T-helper 2 cell treated with Interferon-gamma antibody and Interleukin-4, amounts not matched to agents 5 μg/mL and 100 μg/mL, for 36 hours (primary cell): ENCODE measurements at regions not wholly inside any gene's neighbourhood (a gene's known extent, or its start where the extent isn't known, plus 50 kb on each side); places are given as distances from the start of the nearest gene placed in this dataset.

ENCODE experiments used
- DNase-seq: peaks from one replicate; pipeline ENCODE4 v3.0.0; 2021; ENCODE audit warnings: low spot score
- H3K27ac Mint-ChIP-seq: one replicate; pipeline ENCODE4 v1.8.0; 2021; ENCODE audit warnings: mild to moderate bottlenecking, mixed read lengths
- H3K27me3 Mint-ChIP-seq: one replicate; pipeline ENCODE4 v1.8.0; 2021; ENCODE audit warnings: low read depth, mixed read lengths
- H3K36me3 Mint-ChIP-seq: one replicate; pipeline ENCODE4 v1.8.0; 2021; ENCODE audit warnings: low read depth, mixed read lengths
- H3K4me1 Mint-ChIP-seq: one replicate; pipeline ENCODE4 v1.8.0; 2021; ENCODE audit warnings: low read depth, mixed read lengths
- H3K4me3 Mint-ChIP-seq: one replicate; pipeline ENCODE4 v1.8.0; 2022; ENCODE audit warnings: mild to moderate bottlenecking, moderate library complexity, mixed read lengths
- H3K9me3 Mint-ChIP-seq: one replicate; pipeline ENCODE4 v1.8.0; 2021; ENCODE audit warnings: mixed read lengths

GRCh38 chr11:42544726-42545125 is 767.1 kb upstream of the API5 start:
- H3K27me3 Mint-ChIP-seq = no peaks in the 10 kb centered on the region
- peaks cover 12% of the 10 kb centered on the region for H3K9me3 Mint-ChIP-seq
- no peak for DNase-seq
- no peaks in the 10 kb centered on the region for H3K36me3 Mint-ChIP-seq
- H3K27ac Mint-ChIP-seq = no peak overlapping the region
- no peak overlapping the region for H3K4me3 Mint-ChIP-seq
- H3K4me1 Mint-ChIP-seq = no peaks in the 10 kb centered on the region

DNA sequence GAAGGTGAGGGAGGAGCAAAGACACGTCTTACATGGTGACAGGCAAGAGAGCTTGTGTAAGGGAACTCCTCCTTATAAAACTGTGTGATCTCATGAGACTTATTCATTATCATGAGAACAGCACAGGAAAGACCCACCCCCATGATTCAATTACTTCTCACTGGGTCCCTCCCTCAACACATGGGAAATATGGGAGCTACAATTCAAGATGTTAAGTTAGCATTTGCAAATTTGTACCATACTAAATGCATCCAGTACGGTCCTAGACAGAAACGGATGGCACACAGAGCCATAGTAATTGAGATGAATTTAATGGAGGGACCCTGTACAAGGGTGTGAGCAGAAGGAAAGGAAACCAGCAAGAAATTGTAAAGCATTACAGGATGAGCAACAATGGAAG is 765.8 kb upstream of the API5 start:
- peaks cover 12% of the 10 kb centered on the region for H3K9me3 Mint-ChIP-seq
- no peak overlapping the region for H3K27ac Mint-ChIP-seq
- no peak for DNase-seq
- H3K4me3 Mint-ChIP-seq = no peak overlapping the region
- no peaks in the 10 kb centered on the region for H3K4me1 Mint-ChIP-seq
- H3K27me3 Mint-ChIP-seq = no peaks in the 10 kb centered on the region
- H3K36me3 Mint-ChIP-seq = no peaks in the 10 kb centered on the region

- Mint-ChIP-seq H3K9me3 (no peaks in the 10 kb centered on the region), H3K36me3 (no peaks in the 10 kb centered on the region), H3K4me3 (no peak overlapping the region), H3K4me1 (no peaks in the 10 kb centered on the region), H3K27ac (no peak overlapping the region), H3K27me3 (no peaks in the 10 kb centered on the region)
- DNase-seq = no peak
Measured at GRCh38 chr11:42552786-42553185, 759.0 kb upstream of the API5 start.

DNA sequence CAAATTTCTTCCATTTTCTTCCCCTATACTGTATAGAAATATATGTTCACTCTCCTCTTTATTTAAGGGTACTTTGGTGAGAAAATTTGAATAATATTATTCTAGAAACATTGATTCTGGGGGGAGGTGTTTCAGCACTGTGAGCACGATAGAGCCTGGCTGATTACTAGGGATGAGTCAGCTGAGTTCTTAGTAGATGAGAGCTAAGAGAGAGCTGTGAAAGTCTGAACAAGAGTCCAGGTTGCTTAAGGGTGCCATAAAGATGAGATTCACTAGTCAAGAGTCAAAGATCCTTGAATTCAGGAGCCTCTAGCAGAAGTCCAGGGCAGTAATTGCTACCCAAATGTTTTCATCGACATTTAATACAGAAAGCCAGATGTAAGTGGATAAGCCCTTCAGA is 756.6 kb upstream of the API5 start:
- no peaks in the 10 kb centered on the region for H3K4me1 Mint-ChIP-seq
- H3K27ac Mint-ChIP-seq = no peak overlapping the region

GRCh38 chr11:42571131-42571877 is 740.5 kb upstream of the API5 start:
- Mint-ChIP-seq H3K36me3 (no peaks in the 10 kb centered on the region), H3K9me3 (peaks cover 42% of the 10 kb centered on the region), H3K27ac (no peak overlapping the region), H3K4me1 (no peaks in the 10 kb centered on the region), H3K27me3 (no peaks in the 10 kb centered on the region), H3K4me3 (no peak overlapping the region)
- no peak for DNase-seq

More for the DNA sequence above, 756.6 kb upstream of the API5 start:
- Mint-ChIP-seq H3K27me3 (no peaks in the 10 kb centered on the region), H3K36me3 (no peaks in the 10 kb centered on the region), H3K9me3 (no peaks in the 10 kb centered on the region), H3K4me3 (no peak overlapping the region)
- no peak for DNase-seq

- no peak for DNase-seq
- H3K36me3 Mint-ChIP-seq = no peaks in the 10 kb centered on the region
- peaks cover 36% of the 10 kb centered on the region for H3K9me3 Mint-ChIP-seq
- no peaks in the 10 kb centered on the region for H3K27me3 Mint-ChIP-seq
- no peak overlapping the region for H3K4me3 Mint-ChIP-seq
- H3K27ac Mint-ChIP-seq = no peak overlapping the region
- H3K4me1 Mint-ChIP-seq = no peaks in the 10 kb centered on the region
Measured at GRCh38 chr11:42571878-42572610, 739.8 kb upstream of the API5 start.

- no peak overlapping the region for H3K4me3 Mint-ChIP-seq
- no peaks in the 10 kb centered on the region for H3K36me3 Mint-ChIP-seq
- H3K27me3 Mint-ChIP-seq = no peaks in the 10 kb centered on the region
- no peaks in the 10 kb centered on the region for H3K4me1 Mint-ChIP-seq
- no peak for DNase-seq
- H3K9me3 Mint-ChIP-seq = peaks cover 40% of the 10 kb centered on the region
- no peak overlapping the region for H3K27ac Mint-ChIP-seq
Measured at GRCh38 chr11:42576318-42576717, 735.5 kb upstream of the API5 start.

GRCh38 chr11:42589286-42589685 is 722.5 kb upstream of the API5 start:
- no peak overlapping the region for H3K4me3 Mint-ChIP-seq
- H3K36me3 Mint-ChIP-seq = no peaks in the 10 kb centered on the region
- H3K4me1 Mint-ChIP-seq = no peaks in the 10 kb centered on the region
- peaks cover 4% of the 10 kb centered on the region for H3K9me3 Mint-ChIP-seq
- no peak overlapping the region for H3K27ac Mint-ChIP-seq
- no peak for DNase-seq
- no peaks in the 10 kb centered on the region for H3K27me3 Mint-ChIP-seq

DNA sequence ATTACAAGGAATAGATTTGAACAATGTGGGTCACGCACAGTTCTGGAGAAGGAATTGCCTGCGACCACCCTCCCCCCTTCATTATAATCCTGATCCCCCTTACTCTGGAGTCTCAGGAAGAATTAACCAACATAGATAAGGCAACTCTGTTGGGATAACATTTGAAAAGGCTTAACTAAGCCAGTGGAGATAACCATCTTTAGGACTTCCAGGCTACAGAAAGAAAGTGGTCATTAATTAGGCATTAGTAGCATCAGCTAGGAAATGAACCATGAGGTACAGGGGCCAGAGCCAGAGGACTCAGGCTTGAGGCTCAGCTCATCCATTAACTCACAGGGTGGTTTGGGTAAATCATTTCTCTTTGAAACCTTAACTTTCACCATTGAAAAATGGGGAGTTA is 720.0 kb upstream of the API5 start:
- Mint-ChIP-seq H3K9me3 (peaks cover 8% of the 10 kb centered on the region), H3K36me3 (no peaks in the 10 kb centered on the region), H3K27me3 (no peaks in the 10 kb centered on the region), H3K4me3 (no peak overlapping the region), H3K27ac (no peak overlapping the region), H3K4me1 (no peaks in the 10 kb centered on the region)
- DNase-seq = no peak

- no peaks in the 10 kb centered on the region for H3K36me3 Mint-ChIP-seq
Measured at GRCh38 chr11:42593441-42593840, 718.4 kb upstream of the API5 start.

DNA sequence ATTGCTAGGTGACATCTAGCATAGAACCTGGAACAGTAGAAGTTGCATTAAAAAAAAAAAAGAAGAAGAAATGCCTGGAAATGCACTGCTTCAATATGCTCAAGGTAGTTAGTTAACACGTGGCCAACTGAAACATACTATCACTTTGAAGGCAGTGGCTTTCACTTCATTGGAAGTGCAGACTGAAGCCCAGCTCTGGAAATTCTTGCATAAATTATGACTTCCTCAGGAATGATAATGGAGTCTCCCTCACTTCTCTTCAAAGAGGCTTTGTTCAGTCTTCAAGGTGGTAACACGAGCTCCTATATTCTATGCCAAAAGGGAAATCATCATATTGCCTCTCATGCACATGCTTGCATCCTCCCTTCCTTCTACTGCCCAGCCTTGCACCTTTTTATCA is 715.9 kb upstream of the API5 start:
- no peak overlapping the region for H3K4me3 Mint-ChIP-seq
- DNase-seq = no peak
- H3K27me3 Mint-ChIP-seq = no peaks in the 10 kb centered on the region
- no peaks in the 10 kb centered on the region for H3K4me1 Mint-ChIP-seq
- H3K9me3 Mint-ChIP-seq = peaks cover 8% of the 10 kb centered on the region
- no peak overlapping the region for H3K27ac Mint-ChIP-seq
- no peaks in the 10 kb centered on the region for H3K36me3 Mint-ChIP-seq

More at GRCh38 chr11:42593441-42593840, 718.4 kb upstream of the API5 start:
- Mint-ChIP-seq H3K27me3 (no peaks in the 10 kb centered on the region), H3K9me3 (peaks cover 8% of the 10 kb centered on the region), H3K4me3 (no peak overlapping the region), H3K27ac (no peak overlapping the region), H3K4me1 (no peaks in the 10 kb centered on the region)
- no peak for DNase-seq

GRCh38 chr11:42596576-42597145 is 715.1 kb upstream of the API5 start:
- DNase-seq = no peak
- Mint-ChIP-seq H3K27ac (no peak overlapping the region), H3K27me3 (no peaks in the 10 kb centered on the region), H3K9me3 (peaks cover 8% of the 10 kb centered on the region), H3K4me3 (no peak overlapping the region), H3K4me1 (no peaks in the 10 kb centered on the region), H3K36me3 (no peaks in the 10 kb centered on the region)

GRCh38 chr11:42598341-42598740 is 713.5 kb upstream of the API5 start:
- Mint-ChIP-seq H3K36me3 (no peaks in the 10 kb centered on the region), H3K9me3 (peaks cover 13% of the 10 kb centered on the region), H3K27me3 (no peaks in the 10 kb centered on the region), H3K27ac (no peak overlapping the region), H3K4me1 (no peaks in the 10 kb centered on the region), H3K4me3 (no peak overlapping the region)
- no peak for DNase-seq

GRCh38 chr11:42620796-42621195 is 691.0 kb upstream of the API5 start:
- no peak overlapping the region for H3K4me3 Mint-ChIP-seq
- H3K27ac Mint-ChIP-seq = no peak overlapping the region

More at GRCh38 chr11:42620796-42621195, 691.0 kb upstream of the API5 start:
- DNase-seq = no peak
- Mint-ChIP-seq H3K4me1 (no peaks in the 10 kb centered on the region), H3K9me3 (peaks cover 16% of the 10 kb centered on the region), H3K27me3 (no peaks in the 10 kb centered on the region), H3K36me3 (no peaks in the 10 kb centered on the region)
